Neural cell (in vitro differentiated cells): ENCODE measurements at regions not wholly inside any gene's neighbourhood (a gene's known extent, or its start where the extent isn't known, plus 50 kb on each side); places are given as distances from the start of the nearest gene placed in this dataset.

Experiments
- EP300 ChIP-seq: fragments of 450-650 bp; conservative IDR thresholded peaks from 2 replicates; pipeline ENCODE4 v1.6.1; 2014; ENCODE audit warnings: antibody characterized with exemption, mild to moderate bottlenecking, moderate library complexity; ENCODE audit not compliant: poor library complexity, severe bottlenecking
- EZH2 ChIP-seq: fragments of 200-600, 300-800 bp; shearing (Covaris generic), sonication (generic); IDR thresholded peaks from 2 replicates; pipeline ENCODE4 v1.6.1; 2014; ENCODE audit warnings: antibody characterized with exemption, low read length, borderline replicate concordance, mild to moderate bottlenecking; ENCODE audit not compliant: insufficient read depth, poor library complexity, severe bottlenecking
- POLR2AphosphoS5 ChIP-seq: IDR thresholded peaks from 2 replicates; pipeline ENCODE4 v1.6.1; 2012
- TAF1 ChIP-seq: IDR thresholded peaks from 2 replicates; pipeline ENCODE4 v1.6.1; 2012; ENCODE audit warnings: low read depth
- TF ChIP-seq, protein P1 (sequence below): fragments of 450-650 bp; IDR thresholded peaks from 2 replicates; pipeline ENCODE4 v1.5.1; 2014; ENCODE audit warnings: antibody characterized with exemption, mild to moderate bottlenecking, moderate library complexity; ENCODE audit not compliant: poor library complexity, severe bottlenecking

DNA sequence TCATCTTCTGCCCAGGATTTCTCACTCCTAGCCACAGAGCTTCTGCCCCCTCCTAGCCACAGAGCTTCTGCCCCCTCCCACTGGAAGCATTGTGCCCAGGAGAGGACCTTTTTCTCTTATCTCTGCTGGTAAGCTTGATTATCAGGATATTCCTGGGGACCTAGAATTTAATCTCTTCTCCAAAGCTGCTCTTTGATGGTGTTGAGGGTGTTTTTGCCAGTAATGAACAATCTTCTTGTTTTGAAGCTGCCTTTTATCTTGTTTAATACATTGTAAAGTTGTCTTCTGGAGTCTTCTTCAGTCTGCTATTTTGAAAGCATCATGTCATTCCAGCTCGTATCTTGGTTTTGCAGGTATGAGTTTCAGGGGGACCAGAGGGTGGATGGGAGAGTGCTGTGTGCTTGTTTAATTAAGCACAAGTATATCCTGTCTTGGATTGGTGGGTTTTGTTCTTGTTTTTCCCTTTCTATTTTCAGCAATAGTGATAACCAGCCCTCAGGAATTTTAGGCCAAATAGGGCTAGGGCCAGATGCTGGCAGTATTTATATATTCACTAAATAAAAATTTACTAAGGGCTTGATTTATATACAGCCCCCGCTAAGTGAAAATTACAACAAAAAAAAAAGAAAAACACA lies 214.0 kb upstream of the DMRT1 start:
- TF ChIP-seq, protein P1, sequence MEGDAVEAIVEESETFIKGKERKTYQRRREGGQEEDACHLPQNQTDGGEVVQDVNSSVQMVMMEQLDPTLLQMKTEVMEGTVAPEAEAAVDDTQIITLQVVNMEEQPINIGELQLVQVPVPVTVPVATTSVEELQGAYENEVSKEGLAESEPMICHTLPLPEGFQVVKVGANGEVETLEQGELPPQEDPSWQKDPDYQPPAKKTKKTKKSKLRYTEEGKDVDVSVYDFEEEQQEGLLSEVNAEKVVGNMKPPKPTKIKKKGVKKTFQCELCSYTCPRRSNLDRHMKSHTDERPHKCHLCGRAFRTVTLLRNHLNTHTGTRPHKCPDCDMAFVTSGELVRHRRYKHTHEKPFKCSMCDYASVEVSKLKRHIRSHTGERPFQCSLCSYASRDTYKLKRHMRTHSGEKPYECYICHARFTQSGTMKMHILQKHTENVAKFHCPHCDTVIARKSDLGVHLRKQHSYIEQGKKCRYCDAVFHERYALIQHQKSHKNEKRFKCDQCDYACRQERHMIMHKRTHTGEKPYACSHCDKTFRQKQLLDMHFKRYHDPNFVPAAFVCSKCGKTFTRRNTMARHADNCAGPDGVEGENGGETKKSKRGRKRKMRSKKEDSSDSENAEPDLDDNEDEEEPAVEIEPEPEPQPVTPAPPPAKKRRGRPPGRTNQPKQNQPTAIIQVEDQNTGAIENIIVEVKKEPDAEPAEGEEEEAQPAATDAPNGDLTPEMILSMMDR = no peak
- no peak for TF ChIP-seq EP300
- no peak for TF ChIP-seq POLR2AphosphoS5
- no peak for TF ChIP-seq EZH2
- no peak for TF ChIP-seq TAF1
